GM13976 (cell line): ENCODE measurements at regions not wholly inside any gene's neighbourhood (a gene's known extent, or its start where the extent isn't known, plus 50 kb on each side); places are given as distances from the start of the nearest gene placed in this dataset.

Source experiments
- DNase-seq: peaks from one replicate; pipeline ENCODE4 v3.0.0; 2012; ENCODE audit warnings: low spot score
- in situ Hi-C: fragments of 300-500 bp; cut with MboI; formaldehyde crosslinking; loops from one replicate; pipeline ENCODE4 v1.12.0; 2022; ENCODE audit warnings: low sequenced_read_pairs, mixed read lengths, inconsistent platforms; ENCODE audit not compliant: unreplicated experiment
- TF ChIP-seq, protein P1 (sequence below): IDR thresholded peaks from 2 replicates; pipeline ENCODE4 v1.5.1; 2012; ENCODE audit warnings: borderline replicate concordance, mild to moderate bottlenecking; ENCODE audit not compliant: insufficient read depth; ENCODE audit errors: extremely low read depth, missing control alignments, control extremely low read depth

DNA sequence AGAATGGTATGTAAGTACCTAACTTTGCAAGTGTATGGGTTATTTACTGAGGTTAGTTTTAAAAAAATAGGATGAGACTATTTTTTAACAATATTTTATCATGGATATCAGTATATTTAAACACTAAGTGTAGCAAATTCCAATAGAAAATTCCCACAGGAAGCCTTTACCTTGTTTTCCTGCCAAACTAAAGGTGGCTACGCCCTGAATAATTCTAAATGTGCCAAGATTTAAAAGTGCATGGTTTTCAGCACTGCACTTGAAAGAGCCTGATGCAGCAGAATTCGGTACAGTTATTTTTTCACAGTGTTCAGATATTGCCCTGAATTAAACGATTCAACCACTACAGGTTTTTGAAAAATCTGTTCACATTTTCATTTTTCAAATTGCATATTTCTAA lies 1622.8 kb upstream of the B3GALT2 start:
- DNase-seq: no peak
- in situ Hi-C loops: no loop called here
- TF ChIP-seq, protein P1, sequence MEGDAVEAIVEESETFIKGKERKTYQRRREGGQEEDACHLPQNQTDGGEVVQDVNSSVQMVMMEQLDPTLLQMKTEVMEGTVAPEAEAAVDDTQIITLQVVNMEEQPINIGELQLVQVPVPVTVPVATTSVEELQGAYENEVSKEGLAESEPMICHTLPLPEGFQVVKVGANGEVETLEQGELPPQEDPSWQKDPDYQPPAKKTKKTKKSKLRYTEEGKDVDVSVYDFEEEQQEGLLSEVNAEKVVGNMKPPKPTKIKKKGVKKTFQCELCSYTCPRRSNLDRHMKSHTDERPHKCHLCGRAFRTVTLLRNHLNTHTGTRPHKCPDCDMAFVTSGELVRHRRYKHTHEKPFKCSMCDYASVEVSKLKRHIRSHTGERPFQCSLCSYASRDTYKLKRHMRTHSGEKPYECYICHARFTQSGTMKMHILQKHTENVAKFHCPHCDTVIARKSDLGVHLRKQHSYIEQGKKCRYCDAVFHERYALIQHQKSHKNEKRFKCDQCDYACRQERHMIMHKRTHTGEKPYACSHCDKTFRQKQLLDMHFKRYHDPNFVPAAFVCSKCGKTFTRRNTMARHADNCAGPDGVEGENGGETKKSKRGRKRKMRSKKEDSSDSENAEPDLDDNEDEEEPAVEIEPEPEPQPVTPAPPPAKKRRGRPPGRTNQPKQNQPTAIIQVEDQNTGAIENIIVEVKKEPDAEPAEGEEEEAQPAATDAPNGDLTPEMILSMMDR: no peak

GRCh38 chr1:194807530-194808220 lies 1621.3 kb upstream of the B3GALT2 start:
- DNase-seq: no peak
- TF ChIP-seq, protein P1: no peak
- in situ Hi-C loops: no loop called here

DNA sequence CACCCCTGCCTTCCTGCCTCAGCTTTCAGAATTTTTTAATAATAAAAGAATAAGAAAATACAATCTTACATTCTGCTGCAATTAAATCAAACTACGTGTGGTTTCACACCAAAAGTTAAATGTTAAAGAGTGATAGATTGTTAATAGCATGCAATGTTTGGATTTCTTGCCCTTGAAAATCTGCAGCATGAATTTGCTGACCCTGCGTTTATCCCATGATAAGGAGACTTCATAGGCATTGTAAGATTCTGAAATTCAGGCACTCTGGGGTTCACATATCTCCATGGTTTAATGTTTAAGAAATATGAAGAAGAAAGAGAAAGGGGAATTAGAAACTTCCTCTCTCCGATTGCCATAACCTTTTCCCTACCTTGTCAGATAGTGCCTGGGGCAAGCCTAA lies 1616.2 kb upstream of the B3GALT2 start:
- TF ChIP-seq, protein P1: no peak
- no peak for DNase-seq
- in situ Hi-C loops: no loop called here

DNA sequence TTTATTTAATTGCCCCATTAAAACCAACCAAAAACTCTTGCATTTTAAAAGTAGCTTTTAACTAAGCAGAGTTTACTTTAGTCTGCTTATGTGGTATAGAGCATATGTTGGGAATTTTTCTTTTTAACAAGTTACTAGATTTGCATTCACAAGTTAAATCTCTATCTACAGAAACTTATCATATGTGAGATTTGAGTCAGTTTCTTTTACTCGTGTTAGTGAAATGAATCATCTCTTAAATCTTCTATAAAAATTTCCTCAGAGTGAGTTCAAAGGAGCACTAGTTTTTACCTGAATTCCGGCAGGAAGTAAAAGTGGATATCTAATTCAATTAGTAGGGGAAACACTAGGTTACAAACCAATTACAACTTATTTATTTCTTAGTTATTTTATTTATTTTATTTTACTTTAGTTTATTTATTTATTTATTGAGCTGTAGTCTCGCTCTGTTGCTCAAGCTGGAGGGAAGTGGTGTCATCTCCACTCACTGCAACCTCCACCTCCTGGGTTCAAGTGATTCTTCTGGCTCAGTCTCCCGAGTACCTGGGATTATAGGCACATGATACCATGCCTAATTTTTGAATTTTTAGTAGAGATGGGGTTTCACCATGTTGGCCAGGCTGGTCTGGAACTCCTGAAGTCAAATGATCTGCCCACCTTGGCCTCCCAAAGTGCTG lies 1609.6 kb upstream of the B3GALT2 start:
- TF ChIP-seq, protein P1: no peak
- DNase-seq: no peak
- in situ Hi-C loops: no loop called here

- no peak for DNase-seq
- in situ Hi-C loops: no loop called here
- TF ChIP-seq, protein P1: no peak
Measured at GRCh38 chr1:194787001-194787400, 1600.6 kb upstream of the B3GALT2 start.

DNA sequence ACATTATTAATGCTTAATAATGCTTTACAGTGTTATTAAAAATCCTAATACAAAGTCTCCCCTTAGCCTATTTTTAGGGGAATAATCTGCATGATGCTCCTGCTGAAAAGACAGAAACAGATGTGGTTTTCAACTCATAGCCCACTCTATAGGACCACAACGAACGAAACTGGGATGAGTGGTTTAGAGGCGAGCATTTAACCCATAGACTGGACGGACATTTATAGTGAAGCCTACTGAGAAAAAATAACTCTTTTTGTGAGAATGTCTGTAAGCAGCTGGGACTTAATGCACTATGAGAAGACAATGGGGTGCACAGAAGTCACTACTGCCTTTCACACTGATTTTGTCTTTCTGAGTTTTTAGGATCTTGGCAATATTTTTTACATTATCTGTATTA lies 1599.6 kb upstream of the B3GALT2 start:
- DNase-seq: no peak
- TF ChIP-seq, protein P1: no peak
- in situ Hi-C loops: no loop called here
